Retinal pigment epithelial cell (primary cell): ENCODE measurements at regions not wholly inside any gene's neighbourhood (a gene's known extent, or its start where the extent isn't known, plus 50 kb on each side); places are given as distances from the start of the nearest gene placed in this dataset.

ENCODE experiments used
- DNase-seq: peaks from one replicate; pipeline ENCODE4 v3.0.0-alpha.2; 2010; ENCODE audit warnings: low read depth
- H3K4me3 ChIP-seq: 2 replicates; pipeline ENCODE4 v1.5.1; 2011; ENCODE audit warnings: mild to moderate bottlenecking, low read length, control low read depth, moderate library complexity
- CTCF ChIP-seq: conservative IDR thresholded peaks from 2 replicates; pipeline ENCODE4 v1.5.1; 2011; ENCODE audit warnings: low read depth, low read length, control low read depth, inconsistent platforms

- H3K4me3 ChIP-seq: no peak overlapping the region
- no peak for DNase-seq
- no peak for TF ChIP-seq CTCF
These were observed 235.6 kb upstream of the CDH2 start for GRCh38 chr18:28412521-28412920.

- H3K4me3 ChIP-seq: no peak overlapping the region
- DNase-seq: peak; percentile 74
- no peak for TF ChIP-seq CTCF
These were observed 234.9 kb upstream of the CDH2 start for GRCh38 chr18:28411806-28412205.

- no peak for DNase-seq
- H3K4me3 ChIP-seq: no peak overlapping the region
- no peak for TF ChIP-seq CTCF
These were observed 232.9 kb upstream of the CDH2 start for GRCh38 chr18:28409811-28410210.

- TF ChIP-seq CTCF: no peak
- DNase-seq: no peak
- no peak overlapping the region for H3K4me3 ChIP-seq
These were observed 231.6 kb upstream of the CDH2 start for GRCh38 chr18:28408528-28408927.

GRCh38 chr18:28407681-28408080 is 230.8 kb upstream of the CDH2 start:
- no peak for DNase-seq
- H3K4me3 ChIP-seq: no peak overlapping the region
- no peak for TF ChIP-seq CTCF

GRCh38 chr18:28406533-28406932 is 229.6 kb upstream of the CDH2 start:
- TF ChIP-seq CTCF: no peak
- DNase-seq: no peak
- H3K4me3 ChIP-seq: no peak overlapping the region

- H3K4me3 ChIP-seq: no peak overlapping the region
- TF ChIP-seq CTCF: no peak
- DNase-seq: no peak
These were observed 227.8 kb upstream of the CDH2 start for GRCh38 chr18:28404694-28405093.
